HG03432 (cell line): ENCODE measurements at regions not wholly inside any gene's neighbourhood (a gene's known extent, or its start where the extent isn't known, plus 50 kb on each side); places are given as distances from the start of the nearest gene placed in this dataset.
"Not testable (repeated sequence)": the region's sequence is repeated elsewhere in the genome, so short reads cannot be mapped to it uniquely, and the experiment has no call there.

ENCODE experiments used
- ATAC-seq: cut with Tn5 transposase; IDR thresholded peaks from one replicate; pipeline ENCODE4 v1.9.1; 2021; ENCODE audit warnings: mild to moderate bottlenecking, moderate library complexity; ENCODE audit not compliant: unreplicated experiment

DNA sequence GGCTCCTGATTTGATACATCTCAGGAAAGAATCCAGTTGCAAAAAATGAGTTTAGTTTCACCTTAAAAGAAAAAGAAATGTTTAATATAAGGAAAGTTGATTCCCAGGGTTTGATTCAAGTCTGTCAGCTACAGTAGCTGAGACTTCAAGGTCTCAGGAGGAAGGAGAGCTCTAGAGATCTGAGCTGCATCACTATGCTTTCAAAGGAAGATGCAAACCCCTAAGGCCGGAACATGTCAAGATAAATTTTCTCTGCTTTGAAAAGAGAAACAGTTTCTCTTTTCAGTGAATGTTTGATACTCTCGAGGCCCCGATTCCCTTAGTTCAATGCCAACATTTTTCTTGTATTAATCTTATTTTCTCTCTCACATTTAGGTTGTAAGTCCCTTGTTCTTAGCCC, 128.6 kb downstream of the RGPD3 start:
- ATAC-seq = no peak

DNA sequence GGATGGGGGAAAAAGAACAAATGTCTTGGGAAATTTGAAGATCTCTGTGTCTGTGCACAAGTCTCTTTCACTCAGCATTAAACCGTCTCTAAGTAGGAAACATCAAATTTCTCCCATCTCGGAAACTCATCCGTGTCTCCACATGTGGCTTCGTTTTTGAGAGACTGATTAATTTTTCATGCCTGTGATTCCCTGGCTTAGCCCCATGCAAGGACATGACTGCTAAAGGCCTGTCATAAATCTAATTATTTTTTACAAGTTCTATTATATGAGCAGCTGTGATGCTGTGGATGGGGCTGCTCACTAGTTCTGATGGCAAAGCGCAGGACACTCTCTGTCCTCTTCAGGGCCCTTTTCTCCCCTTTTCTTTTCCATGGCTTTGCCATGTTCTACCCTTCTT, 129.1 kb downstream of the RGPD3 start:
- no peak for ATAC-seq

DNA sequence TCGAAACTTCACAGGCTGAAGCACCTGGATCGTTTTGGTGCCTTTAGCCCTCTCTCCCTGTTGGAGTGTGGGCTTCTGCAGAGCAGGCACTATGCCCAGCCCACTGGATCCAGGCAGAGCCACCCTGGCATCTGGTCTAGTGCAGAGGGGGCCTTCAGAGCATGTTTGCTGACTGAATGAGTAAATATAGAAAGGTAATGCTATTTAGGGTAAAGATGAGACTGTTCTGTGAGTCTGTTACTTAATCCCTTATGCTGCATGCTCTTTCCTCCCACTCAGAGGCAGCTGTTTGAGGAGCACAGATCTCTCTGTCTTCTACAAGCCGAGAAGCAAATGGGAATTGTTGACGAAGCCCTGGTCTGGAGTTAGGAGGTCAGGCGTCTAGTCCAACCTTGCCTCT, 130.2 kb downstream of the RGPD3 start:
- ATAC-seq = no peak

DNA sequence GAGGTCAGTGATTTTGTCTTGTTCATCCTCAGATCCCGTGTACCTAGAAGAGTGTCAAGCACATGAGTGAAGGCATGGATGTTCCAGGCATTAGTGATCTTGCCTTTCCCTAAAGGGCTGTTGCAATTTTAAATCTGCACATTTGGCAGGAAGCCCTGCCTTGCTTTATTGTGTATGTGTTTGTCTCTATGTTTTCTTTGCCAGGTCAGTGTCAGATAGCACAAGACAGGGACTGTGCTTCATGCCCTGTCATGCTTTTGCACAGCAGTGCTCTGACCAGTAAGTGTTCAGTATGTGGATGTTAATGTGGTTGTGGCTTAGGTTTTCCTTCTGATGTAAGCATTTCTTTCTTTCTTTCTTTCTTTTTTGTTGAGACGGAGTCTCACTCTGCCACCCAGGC, 131.5 kb downstream of the RGPD3 start:
- ATAC-seq = no peak

DNA sequence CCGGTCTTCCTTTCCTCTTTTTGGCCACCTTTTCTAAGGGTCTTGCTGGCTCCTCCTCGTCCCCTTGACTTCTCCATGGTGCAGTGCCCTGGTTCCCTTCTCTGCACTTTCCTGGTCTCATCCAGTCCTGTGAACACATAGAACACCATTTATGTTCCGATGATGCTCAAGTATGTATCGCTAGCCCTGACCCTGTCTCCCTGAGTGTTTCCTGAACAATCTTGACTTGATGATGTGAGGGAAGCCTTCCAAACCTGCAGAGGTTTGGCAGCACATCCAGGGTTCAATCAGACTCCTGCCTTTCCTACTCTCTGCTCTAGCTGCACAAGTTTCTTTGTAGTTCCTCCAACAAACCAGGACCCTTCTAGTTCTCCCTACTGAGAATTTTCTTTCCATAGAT, 132.1 kb downstream of the RGPD3 start:
- ATAC-seq = no peak

DNA sequence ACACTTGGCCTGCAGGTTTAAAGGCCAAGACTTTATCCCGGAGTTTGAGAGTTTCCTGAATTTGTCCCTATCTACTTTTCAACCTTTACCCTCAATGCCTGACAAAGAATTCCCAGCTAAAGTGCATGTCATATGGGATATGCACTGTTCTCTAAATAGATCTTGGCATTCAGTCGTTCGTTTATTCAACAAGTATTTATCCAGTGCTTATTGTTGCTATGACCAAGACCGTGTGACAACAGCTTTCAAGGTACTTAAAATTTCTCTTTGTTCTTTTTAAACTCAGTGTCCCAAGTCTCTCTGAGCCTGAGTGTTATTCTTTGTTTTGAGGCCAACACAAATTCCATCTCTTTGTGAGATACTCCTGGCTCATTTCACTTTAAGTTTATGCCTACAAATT, 133.4 kb downstream of the RGPD3 start:
- ATAC-seq = no peak

DNA sequence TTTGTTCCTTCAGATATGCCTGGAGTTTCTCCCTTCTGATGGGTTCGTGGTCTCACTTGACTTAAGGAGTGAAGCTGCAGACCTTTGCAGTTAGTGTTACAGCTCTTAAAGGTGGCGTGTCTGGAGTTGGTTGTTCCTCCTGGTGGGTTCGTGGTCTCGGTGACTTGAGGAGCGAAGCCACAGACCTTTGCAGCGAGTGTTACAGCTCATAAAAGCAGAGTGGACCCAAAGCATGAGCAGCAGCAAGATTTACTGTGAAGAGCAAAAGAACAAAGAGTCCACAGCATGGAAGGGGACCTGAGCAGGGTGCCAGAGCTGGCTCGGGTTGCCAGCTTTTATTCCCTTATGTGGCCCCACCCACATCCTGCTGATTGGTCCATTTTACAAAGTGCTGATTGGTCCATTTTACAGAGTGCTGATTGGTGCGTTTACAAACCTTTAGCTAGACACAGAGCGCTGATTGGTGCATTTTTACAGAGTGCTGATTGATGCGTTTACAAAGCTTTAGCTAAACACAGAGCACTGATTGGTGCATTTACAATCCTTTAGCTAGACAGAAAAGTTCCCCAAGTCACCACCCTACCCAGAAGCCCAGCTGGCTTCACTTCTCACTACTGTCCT, 134.8 kb downstream of the RGPD3 start:
- not testable (repeated sequence) for ATAC-seq

DNA sequence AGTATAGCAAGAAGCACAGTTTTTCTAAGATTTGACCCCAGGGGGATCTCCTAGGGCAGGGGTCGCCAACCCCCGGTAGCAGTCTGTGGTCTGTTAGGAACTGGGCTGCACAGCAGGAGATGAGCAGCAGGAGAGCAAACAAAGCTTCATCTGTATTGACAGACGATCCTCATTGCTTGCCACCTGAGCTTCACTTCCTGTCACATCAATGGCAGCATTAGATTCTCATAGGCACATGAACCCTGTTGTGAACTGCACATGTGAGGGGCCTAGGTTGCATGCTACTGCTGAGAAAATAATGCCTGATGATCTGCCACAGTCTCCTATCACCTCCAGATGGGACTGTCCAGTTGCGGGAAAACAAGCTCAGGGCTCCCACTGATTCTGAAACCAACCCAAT, 136.2 kb downstream of the RGPD3 start:
- no peak for ATAC-seq

DNA sequence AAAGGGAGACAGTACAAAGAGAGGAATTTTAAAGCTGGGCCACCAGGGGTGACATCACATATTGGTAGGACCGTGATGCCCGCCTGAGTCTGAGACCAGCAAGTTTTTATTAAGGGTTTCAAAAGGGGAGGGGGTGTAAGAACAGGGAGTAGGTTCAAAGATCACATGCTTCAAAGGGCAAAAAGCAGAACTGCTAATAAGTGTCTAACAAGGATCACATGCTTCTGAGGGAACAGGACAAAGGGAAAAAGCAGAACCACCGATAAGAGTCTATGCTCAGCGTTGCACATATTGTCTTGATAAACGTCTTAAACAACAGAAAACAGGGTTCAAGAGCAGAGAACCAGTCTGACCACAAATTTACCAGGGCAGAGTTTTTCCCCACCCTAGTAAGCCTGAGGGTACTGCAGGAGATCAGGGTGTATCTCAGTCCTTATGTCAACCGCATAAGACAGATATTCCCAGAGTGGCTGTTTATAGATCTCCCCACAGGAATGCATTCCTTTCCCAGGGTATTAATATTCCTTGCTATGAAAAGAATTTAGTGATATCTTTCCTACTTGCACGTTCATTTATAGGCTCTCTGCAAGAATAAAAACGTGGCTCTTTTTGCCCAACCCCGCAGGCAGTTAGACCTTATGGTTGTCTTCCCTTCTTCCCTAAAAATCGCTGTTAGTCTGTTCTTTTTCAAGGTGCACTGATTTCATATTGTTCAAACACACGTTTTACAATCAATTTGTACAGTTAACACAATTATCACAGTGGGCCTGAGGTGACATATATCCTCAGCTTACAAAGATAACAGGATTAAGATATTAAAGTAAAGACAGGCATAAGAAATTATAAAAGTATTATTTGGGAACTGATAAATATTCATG, 136.5 kb upstream of the UXS1 start:
- not testable (repeated sequence) for ATAC-seq

DNA sequence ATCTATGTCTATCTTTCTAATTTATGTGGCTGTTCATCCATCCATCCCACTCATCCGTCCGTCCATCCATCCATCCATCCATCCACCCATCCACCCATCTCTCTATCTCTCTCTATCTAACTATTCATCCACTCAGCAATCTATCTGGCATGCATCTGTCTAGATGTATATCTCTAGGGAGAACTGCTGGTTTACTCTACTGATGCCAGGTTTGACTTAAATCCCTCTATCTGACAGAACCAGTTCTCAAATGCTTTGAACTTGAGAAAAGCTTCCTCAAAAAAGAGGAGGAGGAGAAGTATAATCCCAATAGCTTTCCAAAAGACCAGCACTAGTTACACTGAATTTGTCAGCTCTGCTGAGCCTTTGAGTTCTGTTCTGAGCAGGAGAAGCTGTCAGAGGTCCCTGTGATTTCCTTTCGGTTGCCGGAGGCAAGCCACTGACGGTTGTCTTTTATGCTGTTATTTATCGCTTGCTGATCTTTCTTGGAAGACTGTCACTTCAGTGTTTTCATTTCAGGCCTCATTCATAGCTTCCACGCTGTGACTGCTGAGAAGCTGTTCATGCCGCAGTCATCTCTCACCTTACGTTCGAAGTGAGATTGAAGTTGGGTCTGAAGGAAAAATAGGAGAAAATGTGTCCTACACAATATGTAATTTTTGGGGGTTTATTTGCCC, 129.4 kb upstream of the UXS1 start:
- ATAC-seq = no peak

DNA sequence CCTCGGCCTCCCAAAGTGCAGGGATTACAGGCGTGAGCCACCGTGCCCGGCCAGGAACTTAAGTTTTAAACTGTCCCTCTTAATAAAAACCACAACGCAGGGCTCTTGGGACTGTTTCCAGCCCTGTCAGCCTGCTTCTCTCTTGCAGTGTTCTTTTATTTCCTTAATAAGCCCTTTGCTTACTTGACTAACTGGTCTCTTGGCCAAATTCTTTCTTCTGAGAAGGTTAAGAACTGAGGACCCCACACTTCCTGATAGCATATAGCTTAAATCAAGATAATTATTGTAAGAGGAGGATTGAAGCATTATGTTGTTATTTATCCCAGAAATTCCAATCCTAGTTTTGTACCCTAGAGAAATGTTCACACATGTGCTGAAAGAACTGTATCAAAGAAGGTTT, 128.2 kb upstream of the UXS1 start:
- ATAC-seq = no peak

DNA sequence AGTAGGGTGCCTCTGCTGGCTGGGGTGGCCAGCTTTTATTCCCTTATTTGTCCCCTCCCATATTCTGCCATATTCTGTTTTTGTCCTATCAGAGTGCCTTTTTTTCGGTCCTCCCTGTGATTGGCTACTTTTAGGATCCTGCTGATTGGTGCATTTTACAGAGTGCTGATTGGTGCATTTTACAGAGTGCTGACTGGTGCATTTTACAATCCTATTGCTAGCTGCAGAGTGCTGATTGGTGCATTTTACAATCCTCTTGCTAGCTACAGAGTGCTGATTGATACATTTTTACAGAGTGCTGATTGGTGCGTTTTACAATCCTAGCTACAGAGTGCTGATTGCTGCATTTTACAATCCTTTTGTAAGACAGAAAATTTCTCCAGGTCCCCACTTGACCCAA, 126.3 kb upstream of the UXS1 start:
- ATAC-seq = not testable (repeated sequence)

DNA sequence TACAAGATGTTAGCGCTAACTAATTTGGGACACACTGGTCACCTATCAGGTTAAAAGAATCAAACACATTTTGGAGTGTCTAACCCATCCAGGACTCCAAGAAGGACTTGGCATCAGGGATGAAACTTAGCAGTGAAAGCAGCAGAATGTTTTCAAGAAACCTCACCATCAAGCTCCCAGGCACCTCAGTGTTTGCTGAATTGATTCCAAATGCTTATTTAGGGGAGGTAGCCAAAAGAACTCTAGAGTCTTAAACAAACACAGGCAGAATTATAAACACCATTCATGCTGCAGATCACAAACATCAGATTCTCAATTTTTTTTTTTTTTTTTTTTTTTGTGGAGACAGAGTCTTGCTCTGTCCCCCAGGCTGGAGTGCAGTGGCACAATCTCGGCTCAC, 122.8 kb upstream of the UXS1 start:
- no peak for ATAC-seq

DNA sequence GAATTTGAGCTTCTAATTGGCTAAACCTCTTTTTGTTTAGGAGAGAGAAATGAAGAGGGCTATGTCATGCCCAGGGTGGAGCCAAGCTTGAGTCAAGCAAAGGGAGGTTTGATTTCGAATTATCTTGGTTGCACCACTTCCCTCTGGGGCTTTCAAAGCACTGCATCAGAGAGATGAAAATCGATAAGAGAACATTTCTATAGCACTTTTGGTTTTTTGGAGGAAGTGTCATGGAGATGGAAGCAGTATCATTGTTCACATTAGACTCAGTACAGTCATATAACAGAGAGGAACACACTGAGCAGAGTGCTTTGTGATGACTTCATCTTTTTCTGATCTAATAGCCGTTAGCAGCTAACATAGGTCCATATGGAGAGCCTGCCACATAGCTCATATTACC, 120.3 kb upstream of the UXS1 start:
- no peak for ATAC-seq

DNA sequence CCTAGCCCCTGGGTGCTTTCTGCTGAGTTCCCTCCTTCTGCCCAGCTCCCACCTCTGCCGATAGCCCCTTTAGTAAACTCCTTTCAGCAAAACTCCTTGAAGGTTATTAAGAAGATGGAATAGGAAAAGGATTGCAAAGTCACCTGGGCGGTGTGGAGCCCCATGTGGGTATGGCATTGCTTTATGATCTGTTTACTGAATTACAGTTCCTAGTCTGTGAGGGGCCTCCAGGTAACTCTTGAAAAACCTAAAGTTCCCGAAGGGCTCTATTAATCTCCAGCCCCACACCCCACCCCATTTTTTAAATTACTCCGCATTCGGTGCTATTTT, 116.9 kb upstream of the UXS1 start:
- no peak for ATAC-seq

DNA sequence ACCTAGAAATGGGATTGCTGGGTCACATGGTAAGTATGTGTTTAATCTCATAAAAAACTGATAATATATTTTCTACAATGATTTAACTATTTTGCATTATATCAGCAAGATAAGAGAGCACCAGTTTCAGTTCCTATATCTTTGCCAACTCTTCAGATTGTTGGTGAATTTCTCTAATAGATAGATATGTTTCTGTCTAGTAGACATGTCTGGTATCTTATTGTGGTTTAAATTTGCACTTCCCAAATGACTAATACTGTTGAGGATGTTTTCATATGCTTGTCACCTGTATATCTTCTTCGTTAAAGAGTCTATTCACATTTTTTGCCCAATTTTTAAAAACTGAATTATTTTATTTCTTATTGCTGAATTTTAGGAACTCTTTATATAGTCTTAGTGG, 113.8 kb upstream of the UXS1 start:
- peak; percentile 80 for ATAC-seq

DNA sequence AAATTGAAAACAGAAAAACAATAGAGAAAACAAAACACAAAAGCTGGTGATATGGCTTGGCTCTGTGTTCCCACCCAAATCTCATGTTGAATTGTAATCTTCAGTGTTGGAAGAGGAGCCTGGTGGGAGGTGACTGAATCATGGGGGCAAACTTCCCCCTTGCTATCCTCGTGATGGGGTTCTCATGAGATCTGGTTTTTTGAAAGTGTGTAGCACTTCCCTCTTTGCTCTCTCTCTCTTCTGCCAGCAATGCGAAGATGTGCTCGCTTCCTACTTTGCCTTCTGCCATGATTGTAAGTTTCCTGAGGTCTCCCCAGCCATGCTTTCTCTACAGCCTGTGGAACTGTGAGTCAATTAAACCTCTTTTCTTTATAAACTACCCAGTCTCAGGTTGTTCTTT, 112.3 kb upstream of the UXS1 start:
- no peak for ATAC-seq

DNA sequence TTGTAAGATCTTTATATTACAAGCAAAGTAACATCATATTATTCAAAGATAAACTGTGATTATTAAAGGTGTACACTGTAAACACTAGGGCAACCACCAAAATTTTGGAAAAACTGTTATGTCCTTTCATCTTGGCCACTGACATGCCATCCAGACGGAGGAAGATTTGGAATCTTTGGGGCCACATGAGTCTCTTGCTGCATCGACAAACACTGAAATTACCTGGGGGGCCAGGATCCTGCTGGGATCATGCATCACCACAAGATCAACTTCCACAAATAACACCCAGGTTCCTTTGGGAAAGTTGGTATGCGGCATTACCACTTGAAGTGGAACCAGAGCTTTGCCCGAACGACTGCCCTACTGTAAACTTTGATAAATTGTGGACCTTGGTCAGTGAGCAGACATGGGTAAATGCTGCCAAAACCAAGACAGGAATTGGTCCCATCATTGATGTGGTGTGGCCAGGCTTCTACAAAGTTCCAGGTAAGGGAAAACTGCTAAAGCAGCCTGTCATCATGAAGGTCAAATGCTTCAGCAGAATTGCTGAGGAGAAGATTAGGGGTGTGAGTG, 110.6 kb upstream of the UXS1 start:
- no peak for ATAC-seq

DNA sequence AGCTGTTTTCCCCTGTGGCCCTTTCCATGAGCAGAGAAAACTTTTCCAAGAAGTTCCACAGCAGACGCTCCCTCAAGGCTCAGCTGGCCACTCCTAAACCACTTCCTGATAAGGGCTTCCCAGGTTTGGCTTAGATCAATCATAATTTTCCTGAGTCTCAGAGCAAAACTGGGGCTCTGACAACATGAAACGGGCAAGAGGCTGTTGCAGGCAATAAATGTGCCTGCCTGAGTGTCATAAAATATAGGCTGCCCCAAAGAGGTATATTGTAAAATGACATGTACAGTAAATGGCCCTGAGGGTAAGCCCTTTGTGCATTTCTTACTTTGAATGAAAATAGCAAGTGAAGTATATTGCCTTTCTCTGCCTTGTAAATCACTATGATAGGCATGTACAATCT, 105.6 kb upstream of the UXS1 start:
- no peak for ATAC-seq

DNA sequence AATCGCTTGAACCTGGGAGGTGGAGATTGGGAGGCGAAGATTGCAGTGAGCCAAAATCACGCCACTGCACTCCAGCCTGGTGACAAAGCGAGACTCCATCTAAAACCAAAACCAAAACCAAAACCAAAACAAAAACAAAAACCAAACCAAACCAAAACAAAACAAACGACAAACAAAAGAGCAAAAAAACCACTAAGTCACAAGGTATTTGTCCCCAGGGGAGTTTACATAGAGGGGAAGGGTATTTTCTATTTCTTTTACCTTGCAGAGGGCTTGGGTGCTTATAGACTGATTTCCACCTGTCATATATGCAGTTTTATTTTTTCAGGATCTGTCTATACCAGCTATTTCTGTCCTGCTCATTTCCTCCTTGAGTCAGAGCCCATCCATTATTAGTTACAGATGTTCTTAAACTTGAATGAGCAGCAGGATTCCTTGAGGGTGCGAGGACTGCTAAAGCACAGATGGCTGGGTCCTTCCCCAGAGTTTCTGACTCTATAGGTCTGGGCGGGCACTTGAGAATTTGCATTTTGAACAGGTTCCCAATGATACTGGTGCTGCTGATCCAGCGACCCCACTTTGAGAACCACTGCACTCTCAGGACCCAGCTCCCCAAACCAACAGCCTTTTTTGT, 102.2 kb upstream of the UXS1 start:
- ATAC-seq = peak; percentile 49

DNA sequence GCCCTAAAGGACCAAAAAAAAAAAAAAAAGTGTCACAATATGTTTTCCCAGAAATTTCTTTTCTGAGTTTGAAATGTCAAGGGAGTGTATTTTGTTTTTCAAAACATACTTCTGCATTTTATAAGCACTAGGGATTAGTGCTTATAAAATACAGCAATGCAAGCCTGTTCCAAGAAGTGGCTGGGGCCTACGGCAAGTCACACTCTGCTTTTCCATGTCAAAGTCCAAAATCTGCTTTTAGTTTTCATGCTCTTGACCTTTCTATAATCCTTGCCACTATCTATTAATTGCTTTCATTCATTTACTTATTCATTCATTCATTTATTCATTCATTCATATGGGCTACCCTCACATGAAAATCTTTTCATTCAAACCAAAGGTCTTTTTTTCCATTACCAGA, 100.1 kb upstream of the UXS1 start:
- no peak for ATAC-seq
